ENCODE measurements at regions not wholly inside any gene's neighbourhood (a gene's known extent, or its start where the extent isn't known, plus 50 kb on each side); places are given as distances from the start of the nearest gene placed in this dataset.
"Not testable (repeated sequence)": the region's sequence is repeated elsewhere in the genome, so short reads cannot be mapped to it uniquely, and the experiment has no call there.

DNA sequence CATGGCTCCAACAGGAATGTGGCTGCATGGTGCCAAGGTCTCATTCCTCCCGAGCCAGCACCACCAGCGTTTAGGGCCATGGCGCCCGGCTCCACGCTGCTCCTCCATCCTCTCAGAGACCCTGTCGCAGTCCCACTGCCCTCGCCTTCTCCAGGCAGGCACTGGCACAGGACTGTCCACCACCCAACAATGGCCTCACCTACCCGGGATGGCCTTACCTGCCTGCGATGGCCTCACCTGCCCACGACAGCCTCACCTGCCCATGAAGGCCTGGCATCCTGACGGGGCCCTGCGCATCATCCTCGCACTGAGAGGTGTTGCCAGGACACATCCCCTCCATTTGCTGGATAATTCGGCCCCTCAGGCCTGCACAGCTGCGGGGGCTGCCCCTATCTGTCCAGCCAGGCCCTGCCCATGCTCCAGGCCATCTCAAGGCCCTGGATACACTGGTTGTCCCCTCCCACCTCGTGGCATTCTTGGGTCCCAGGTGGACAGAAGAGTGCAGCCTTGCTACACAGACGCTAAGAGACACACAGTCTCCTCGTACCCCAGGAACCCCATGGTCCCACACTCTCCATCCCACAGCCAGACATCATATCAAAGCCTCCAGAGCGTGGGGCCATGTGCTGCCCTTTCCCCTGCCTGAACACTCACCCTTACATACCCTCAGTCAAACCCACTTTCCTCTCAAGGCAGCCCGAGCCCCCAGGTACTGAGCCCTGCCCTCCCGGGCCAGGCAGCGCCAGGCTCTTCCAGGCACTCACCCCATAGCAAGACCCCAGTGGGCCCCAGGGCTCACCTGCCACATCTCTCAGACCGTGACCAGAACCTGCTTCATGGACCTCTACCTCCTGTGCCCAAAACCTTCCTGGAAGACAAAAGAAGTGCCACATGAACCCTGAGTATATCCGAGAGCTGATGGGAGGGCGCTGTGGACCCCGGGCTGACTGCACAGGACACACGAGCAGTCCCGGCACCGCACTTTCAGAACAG, 268.6 kb downstream of the EIPR1 start:
- intact Hi-C loops (cut with DNase I; ENCODE audit: low total_unique reads) = no loop called here

DNA sequence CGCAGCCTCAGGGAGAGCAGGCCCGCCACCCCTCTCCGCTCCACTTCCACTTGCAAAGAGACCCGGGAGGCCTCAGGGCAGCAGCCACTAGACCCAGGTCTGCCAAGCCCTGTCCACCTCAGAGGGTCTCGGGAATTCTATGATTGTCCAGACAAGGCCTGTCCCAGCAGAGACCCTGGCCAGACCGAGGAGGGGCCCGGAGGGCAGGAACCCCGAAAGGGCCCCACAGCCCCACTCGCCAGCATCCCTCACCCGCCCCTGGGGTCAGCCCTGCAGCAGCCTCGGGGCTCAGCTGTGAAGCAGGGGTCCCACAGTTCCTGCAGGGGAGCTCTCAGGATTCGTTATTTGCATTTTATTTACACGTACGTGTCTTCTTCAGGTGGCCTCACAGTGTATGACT, 269.5 kb downstream of the EIPR1 start:
- Histone ChIP-seq H3K4me3 (no peak overlapping the region), H3K4me1 (no peaks in the 10 kb centered on the region), H3K36me3 (no peaks in the 10 kb centered on the region), H3K9me3 (no peaks in the 10 kb centered on the region), H3K27ac (no peak overlapping the region), H3K27me3 (no peaks in the 10 kb centered on the region)
- in situ Hi-C loops (cut with MboI; ENCODE audit: low pct_ligation_motif_present in 1 of 4, low pct_unique_long_range_greater_than_20kb in 1 of 4, low sequenced_read_pairs in 3 of 4) (no loop called here), intact Hi-C loops (cut with DNase I; ENCODE audit: low total_unique reads) (no loop called here)
- TF ChIP-seq CTCF (IDR thresholded peaks at IDR 0.05) = no peak
- no peak for TF ChIP-seq EP300 (IDR thresholded peaks at IDR 0.05; ENCODE audit: low read depth)
- TF ChIP-seq POLR2A (IDR thresholded peaks at IDR 0.05) = no peak
- TF ChIP-seq POLR2AphosphoS5 (IDR thresholded peaks at IDR 0.05) = no peak
- DNase-seq = no peak
- 88% methylated on average over 14 of the region's 14 CpGs; no CpG with 5 or more reads in 1 of the 2 donors for WGBS, 2 donors (ENCODE audit: low coverage in 1 of 2)

More for the DNA sequence above, 268.6 kb downstream of the EIPR1 start:
- Histone ChIP-seq H3K4me1 (no peaks in the 10 kb centered on the region), H3K9me3 (no peaks in the 10 kb centered on the region), H3K36me3 (no peaks in the 10 kb centered on the region), H3K27ac (no peak overlapping the region), H3K4me3 (no peak overlapping the region), H3K27me3 (no peaks in the 10 kb centered on the region)
- TF ChIP-seq POLR2A (IDR thresholded peaks at IDR 0.05) = no peak
- TF ChIP-seq POLR2AphosphoS5 (IDR thresholded peaks at IDR 0.05) = no peak
- 93 to 100% methylated on average over 1 to 26 of the region's 29 CpGs for WGBS, 2 donors (ENCODE audit: low coverage in 1 of 2)
- in situ Hi-C loops (cut with MboI; ENCODE audit: low pct_ligation_motif_present in 1 of 4, low pct_unique_long_range_greater_than_20kb in 1 of 4, low sequenced_read_pairs in 3 of 4) = no loop called here
- no peak for DNase-seq

DNA sequence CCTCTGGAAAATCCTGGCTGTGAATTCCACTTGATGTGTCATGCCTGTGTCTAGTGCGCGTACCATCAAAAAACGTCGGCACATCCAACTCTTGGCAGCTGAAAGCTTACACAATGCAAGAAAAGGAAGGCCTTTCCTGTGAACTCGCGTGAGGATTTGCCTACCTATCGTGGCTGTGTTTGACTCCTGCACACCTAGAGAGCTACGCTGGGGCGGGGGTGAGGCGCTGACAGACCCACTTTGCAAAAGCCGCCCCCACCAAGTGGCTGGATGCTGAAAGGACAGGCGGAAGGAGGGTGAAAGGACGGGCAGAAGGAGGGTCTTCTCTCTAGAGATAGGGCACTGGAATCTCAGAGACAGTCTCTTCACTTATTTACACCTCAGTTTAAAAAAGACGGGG, 270.1 kb downstream of the EIPR1 start:
- Histone ChIP-seq H3K4me1 (no peaks in the 10 kb centered on the region), H3K9me3 (no peaks in the 10 kb centered on the region), H3K36me3 (no peaks in the 10 kb centered on the region), H3K27ac (no peak overlapping the region), H3K27me3 (no peaks in the 10 kb centered on the region), H3K4me3 (no peak overlapping the region)
- no peak for TF ChIP-seq CTCF (IDR thresholded peaks at IDR 0.05)
- no peak for TF ChIP-seq EP300 (IDR thresholded peaks at IDR 0.05; ENCODE audit: low read depth)
- no peak for TF ChIP-seq POLR2A (IDR thresholded peaks at IDR 0.05)
- TF ChIP-seq POLR2AphosphoS5 (IDR thresholded peaks at IDR 0.05) = no peak
- in situ Hi-C loops (cut with MboI; ENCODE audit: low pct_ligation_motif_present in 1 of 4, low pct_unique_long_range_greater_than_20kb in 1 of 4, low sequenced_read_pairs in 3 of 4) = no loop called here
- no peak for DNase-seq
- intact Hi-C loops (cut with DNase I; ENCODE audit: low total_unique reads) = no loop called here
- 80 to 93% methylated on average over 3 to 14 of the region's 14 CpGs for WGBS, 2 donors (ENCODE audit: low coverage in 1 of 2)

GRCh38 chr2:3105814-3106569, 271.6 kb downstream of the EIPR1 start:
- WGBS, 2 donors (ENCODE audit: low coverage in 1 of 2) = 72 to 78% methylated on average over 6 to 17 of the region's 17 CpGs
- in situ Hi-C loops (cut with MboI; ENCODE audit: low pct_ligation_motif_present in 1 of 4, low pct_unique_long_range_greater_than_20kb in 1 of 4, low sequenced_read_pairs in 3 of 4) (no loop called here), intact Hi-C loops (cut with DNase I; ENCODE audit: low total_unique reads) (no loop called here)
- DNase-seq = no peak
- no peak for TF ChIP-seq EP300 (IDR thresholded peaks at IDR 0.05; ENCODE audit: low read depth)
- TF ChIP-seq CTCF (IDR thresholded peaks at IDR 0.05) = no peak
- TF ChIP-seq POLR2A (IDR thresholded peaks at IDR 0.05) = no peak
- TF ChIP-seq POLR2AphosphoS5 (IDR thresholded peaks at IDR 0.05) = no peak
- H3K9me3 ChIP-seq = no peaks in the 10 kb centered on the region
- H3K27me3 ChIP-seq = no peaks in the 10 kb centered on the region
- H3K4me3 ChIP-seq = no peak overlapping the region
- H3K36me3 ChIP-seq = no peaks in the 10 kb centered on the region
- no peak overlapping the region for H3K27ac ChIP-seq
- H3K4me1 ChIP-seq = no peaks in the 10 kb centered on the region

- DNase-seq; in situ Hi-C loops (cut with MboI; ENCODE audit: low pct_ligation_motif_present in 1 of 4, low pct_unique_long_range_greater_than_20kb in 1 of 4, low sequenced_read_pairs in 3 of 4); H3K27ac ChIP-seq; H3K36me3 ChIP-seq; H3K4me3 ChIP-seq; H3K4me1 ChIP-seq; H3K9me3 ChIP-seq; intact Hi-C loops (cut with DNase I; ENCODE audit: low total_unique reads); H3K27me3 ChIP-seq: not testable (repeated sequence)
- WGBS, 2 donors (ENCODE audit: low coverage in 1 of 2) = 7 to 49% methylated on average over 3 to 12 of the region's 14 CpGs
Observed at GRCh38 chr2:3104958-3105813, 272.4 kb downstream of the EIPR1 start.
